ENCODE measurements at regions not wholly inside any gene's neighbourhood (a gene's known extent, or its start where the extent isn't known, plus 50 kb on each side); places are given as distances from the start of the nearest gene placed in this dataset.
"Not testable (repeated sequence)": the region's sequence is repeated elsewhere in the genome, so short reads cannot be mapped to it uniquely, and the experiment has no call there.

DNA sequence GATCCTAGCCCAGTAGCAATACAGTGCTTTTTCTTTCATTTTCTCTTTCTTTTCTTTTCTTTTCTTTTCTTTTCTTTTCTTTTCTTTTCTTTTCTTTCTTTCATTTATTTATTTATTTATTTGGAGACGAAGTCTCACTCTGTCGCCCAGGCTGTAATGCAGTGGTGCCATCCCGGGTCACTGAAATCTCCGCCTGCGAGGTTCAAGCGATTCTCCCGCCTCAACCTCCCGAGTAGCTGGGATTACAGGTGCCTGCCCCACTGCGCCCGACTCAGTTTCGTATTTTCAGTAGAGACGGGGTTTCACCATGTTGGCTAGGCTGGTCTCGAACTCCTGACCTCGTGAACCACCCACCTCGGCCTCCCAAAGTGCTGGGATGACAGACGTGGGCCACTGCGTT lies 1948.0 kb upstream of the DEFB115 start:
- not testable (repeated sequence) for H3K4me1 ChIP-seq (replicated peaks); H3K36me3 ChIP-seq; H3K27ac ChIP-seq; H3K9me3 ChIP-seq (replicated peaks); H3K27me3 ChIP-seq (replicated peaks); H3K4me3 ChIP-seq; DNase-seq (ENCODE audit: low read depth in 1 of 2, low spot score in 2 of 2)

GRCh38 chr20:29311046-29311445 lies 1946.4 kb upstream of the DEFB115 start:
- not testable (repeated sequence) for H3K27me3 ChIP-seq (replicated peaks); H3K4me3 ChIP-seq; H3K4me1 ChIP-seq (replicated peaks); H3K9me3 ChIP-seq (replicated peaks); DNase-seq (ENCODE audit: low read depth in 1 of 2, low spot score in 2 of 2); H3K36me3 ChIP-seq; H3K27ac ChIP-seq

DNA sequence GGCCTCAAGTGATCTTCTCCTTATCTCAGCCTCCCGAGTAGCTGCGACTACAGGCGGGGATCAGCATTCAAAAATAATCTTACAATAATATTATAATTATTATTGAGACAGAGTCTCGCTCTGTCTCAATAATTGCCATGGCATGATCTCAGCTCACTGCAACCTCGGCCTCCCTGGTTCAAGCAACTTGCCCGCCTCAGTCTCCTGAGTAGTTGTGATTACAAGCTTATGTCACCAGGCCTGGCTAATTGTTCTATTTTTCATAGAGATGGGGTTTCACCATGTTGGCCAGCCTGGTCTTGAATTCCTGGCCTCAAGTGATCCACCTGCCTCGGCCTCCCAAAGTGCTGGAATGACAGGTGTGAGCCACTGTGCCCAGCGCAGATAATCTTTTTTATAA lies 1944.8 kb upstream of the DEFB115 start:
- not testable (repeated sequence) for H3K27me3 ChIP-seq (replicated peaks); DNase-seq (ENCODE audit: low read depth in 1 of 2, low spot score in 2 of 2)

DNA sequence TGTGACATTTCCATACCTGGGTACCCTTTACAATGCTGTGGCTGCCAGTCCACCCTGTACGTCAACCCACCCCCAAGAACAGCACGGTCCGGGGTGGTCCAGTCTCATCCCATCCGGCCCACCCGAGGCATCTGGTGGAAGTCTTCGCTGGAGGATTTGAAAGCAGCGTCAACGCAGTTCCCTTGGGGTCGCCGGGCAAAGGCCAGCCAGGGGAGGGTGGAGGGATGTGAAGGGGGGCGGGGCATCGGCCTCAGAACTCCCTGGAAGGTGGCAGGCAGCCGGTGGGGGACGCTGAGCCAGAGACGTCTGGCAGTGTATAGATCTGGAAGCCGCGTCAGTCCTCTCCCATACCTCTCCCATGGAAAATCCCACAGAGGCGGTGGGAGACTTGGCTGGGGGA lies 1944.0 kb upstream of the DEFB115 start:
- H3K27ac ChIP-seq = no peak overlapping the region
- DNase-seq (ENCODE audit: low read depth in 1 of 2, low spot score in 2 of 2) = no peak
- no peaks in the 10 kb centered on the region for H3K36me3 ChIP-seq
- no peaks in the 10 kb centered on the region for H3K27me3 ChIP-seq (replicated peaks)
- H3K4me1 ChIP-seq (replicated peaks) = no peaks in the 10 kb centered on the region
- H3K4me3 ChIP-seq = no peak overlapping the region
- no peaks in the 10 kb centered on the region for H3K9me3 ChIP-seq (replicated peaks)

More for the DNA sequence above, 1944.8 kb upstream of the DEFB115 start:
- H3K9me3 ChIP-seq (replicated peaks); H3K36me3 ChIP-seq; H3K27ac ChIP-seq; H3K4me3 ChIP-seq; H3K4me1 ChIP-seq (replicated peaks): not testable (repeated sequence)

GRCh38 chr20:29314294-29314693 lies 1943.2 kb upstream of the DEFB115 start:
- Histone ChIP-seq H3K27ac (no peak overlapping the region), H3K4me1 (replicated peaks) (no peaks in the 10 kb centered on the region), H3K36me3 (no peaks in the 10 kb centered on the region), H3K9me3 (replicated peaks) (no peaks in the 10 kb centered on the region), H3K4me3 (no peak overlapping the region), H3K27me3 (replicated peaks) (no peaks in the 10 kb centered on the region)
- DNase-seq (ENCODE audit: low read depth in 1 of 2, low spot score in 2 of 2) = no peak

GRCh38 chr20:29318871-29319461 lies 1938.5 kb upstream of the DEFB115 start:
- H3K9me3 ChIP-seq (replicated peaks) = no peaks in the 10 kb centered on the region
- H3K27ac ChIP-seq = no peak overlapping the region
- no peak overlapping the region for H3K4me3 ChIP-seq
- DNase-seq (ENCODE audit: low read depth in 1 of 2, low spot score in 2 of 2) = no peak
- no peaks in the 10 kb centered on the region for H3K36me3 ChIP-seq
- H3K4me1 ChIP-seq (replicated peaks) = no peaks in the 10 kb centered on the region
- H3K27me3 ChIP-seq (replicated peaks) = no peaks in the 10 kb centered on the region

GRCh38 chr20:29319725-29320124 lies 1937.7 kb upstream of the DEFB115 start:
- Histone ChIP-seq H3K27ac (no peak overlapping the region), H3K27me3 (replicated peaks) (no peaks in the 10 kb centered on the region)

GRCh38 chr20:29320216-29320949 lies 1937.1 kb upstream of the DEFB115 start:
- DNase-seq (ENCODE audit: low read depth in 1 of 2, low spot score in 2 of 2); H3K4me1 ChIP-seq (replicated peaks); H3K4me3 ChIP-seq; H3K9me3 ChIP-seq (replicated peaks); H3K36me3 ChIP-seq; H3K27ac ChIP-seq; H3K27me3 ChIP-seq (replicated peaks): not testable (repeated sequence)

More at GRCh38 chr20:29319725-29320124, 1937.7 kb upstream of the DEFB115 start:
- no peak for DNase-seq (ENCODE audit: low read depth in 1 of 2, low spot score in 2 of 2)
- Histone ChIP-seq H3K36me3 (no peaks in the 10 kb centered on the region), H3K4me3 (no peak overlapping the region), H3K9me3 (replicated peaks) (no peaks in the 10 kb centered on the region), H3K4me1 (replicated peaks) (no peaks in the 10 kb centered on the region)

GRCh38 chr20:29323631-29324515 lies 1933.6 kb upstream of the DEFB115 start:
- not testable (repeated sequence) for H3K36me3 ChIP-seq; H3K9me3 ChIP-seq (replicated peaks); H3K27me3 ChIP-seq (replicated peaks); DNase-seq (ENCODE audit: low read depth in 1 of 2, low spot score in 2 of 2); H3K27ac ChIP-seq; H3K4me3 ChIP-seq; H3K4me1 ChIP-seq (replicated peaks)

DNA sequence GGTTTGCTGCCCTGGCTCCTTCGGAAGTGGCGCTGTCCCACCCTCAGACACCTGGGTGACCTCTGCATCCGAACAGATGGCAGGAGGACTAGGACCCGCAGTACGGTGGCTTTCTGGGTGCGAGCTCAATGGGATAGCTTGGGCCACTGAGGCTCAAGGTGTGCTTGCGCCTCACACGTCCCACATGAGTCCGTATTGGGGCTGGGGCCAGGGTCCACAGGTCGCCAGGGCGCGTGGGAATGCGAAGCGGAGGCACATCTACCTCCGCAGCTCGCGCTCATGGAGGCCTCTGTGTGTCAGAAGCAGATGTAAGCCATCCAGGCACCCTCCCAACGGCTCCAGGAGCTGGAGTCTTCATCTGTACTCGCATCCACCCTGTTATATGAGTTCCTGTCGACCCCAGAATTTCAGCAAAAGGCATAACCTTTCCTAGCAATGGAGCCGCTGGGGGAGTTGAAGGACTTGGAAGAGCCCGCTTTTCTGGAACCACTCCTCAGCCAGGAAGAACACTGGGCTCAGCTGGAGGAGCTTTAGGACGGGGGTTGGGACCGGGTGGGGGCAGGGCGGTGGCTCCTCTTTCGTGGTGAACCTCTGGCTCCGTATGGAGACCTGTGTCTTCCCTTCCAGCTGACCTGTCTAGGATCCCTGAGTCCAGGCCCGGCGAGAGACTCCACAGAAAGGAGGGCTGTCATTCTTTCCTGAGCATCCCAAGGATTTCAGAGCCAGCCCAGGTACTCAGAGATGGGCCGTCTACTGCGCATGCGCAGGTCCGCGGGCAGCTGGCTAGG lies 1932.8 kb upstream of the DEFB115 start:
- H3K9me3 ChIP-seq (replicated peaks); H3K27ac ChIP-seq; H3K4me3 ChIP-seq; H3K4me1 ChIP-seq (replicated peaks); DNase-seq (ENCODE audit: low read depth in 1 of 2, low spot score in 2 of 2); H3K36me3 ChIP-seq; H3K27me3 ChIP-seq (replicated peaks): not testable (repeated sequence)

- Histone ChIP-seq H3K27me3 (replicated peaks) (no peaks in the 10 kb centered on the region), H3K4me3 (no peak overlapping the region), H3K4me1 (replicated peaks) (no peaks in the 10 kb centered on the region), H3K9me3 (replicated peaks) (no peaks in the 10 kb centered on the region), H3K27ac (no peak overlapping the region), H3K36me3 (no peaks in the 10 kb centered on the region)
- no peak for DNase-seq (ENCODE audit: low read depth in 1 of 2, low spot score in 2 of 2)
Observed at GRCh38 chr20:29325304-29325640, 1932.2 kb upstream of the DEFB115 start.

DNA sequence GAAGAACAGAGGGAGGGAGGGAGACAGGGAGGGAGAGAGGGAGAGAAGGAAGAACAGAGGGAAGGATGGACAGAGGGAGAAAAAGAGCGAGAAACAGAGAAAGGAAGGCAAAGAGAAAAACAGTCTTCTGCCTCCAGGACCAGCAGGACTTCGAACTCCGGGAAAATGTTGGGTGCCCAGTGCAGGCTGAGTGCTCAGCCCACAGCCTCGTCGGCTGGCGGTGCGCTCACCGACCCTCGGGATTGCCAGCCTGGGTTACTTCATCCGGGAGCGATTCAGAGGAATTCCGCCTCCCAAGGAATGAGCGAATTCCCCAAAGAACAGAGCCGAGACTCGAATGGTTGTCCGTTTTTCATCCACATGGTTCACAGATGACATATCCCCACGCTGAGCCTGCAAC lies 1931.7 kb upstream of the DEFB115 start:
- not testable (repeated sequence) for H3K4me1 ChIP-seq (replicated peaks); H3K27ac ChIP-seq; H3K4me3 ChIP-seq

DNA sequence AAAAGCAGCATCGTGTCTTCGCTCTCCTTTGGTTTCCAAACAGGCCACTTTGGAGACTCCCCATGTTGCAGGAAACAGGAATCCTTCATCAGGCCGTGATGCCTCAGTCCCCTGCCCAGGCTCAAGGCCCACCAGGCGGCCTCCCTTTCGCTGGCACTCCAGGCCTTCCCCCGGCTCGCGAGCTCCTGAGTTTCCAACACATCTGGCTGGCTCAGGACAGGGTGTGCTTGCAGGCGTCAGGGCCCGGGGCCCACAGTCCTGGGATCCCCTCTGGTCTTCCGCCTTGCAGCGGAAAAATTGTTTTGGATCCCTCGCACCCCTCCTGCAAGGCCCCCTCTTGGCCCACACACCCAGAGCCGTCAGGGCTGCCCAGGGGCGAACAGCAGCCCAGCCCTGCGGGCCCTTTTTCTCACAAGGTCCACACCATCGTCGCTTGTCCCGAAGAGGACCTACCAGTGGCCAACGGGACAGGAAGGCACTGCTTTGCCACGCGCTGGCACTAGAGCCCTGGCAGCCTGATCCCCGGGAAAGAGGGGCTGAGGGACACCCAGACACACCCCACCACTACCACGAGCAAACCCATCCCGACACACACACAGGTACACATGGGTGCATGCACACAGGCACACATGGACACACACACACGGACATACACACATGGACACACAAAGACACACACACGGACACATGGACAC lies 1930.9 kb upstream of the DEFB115 start:
- no peaks in the 10 kb centered on the region for H3K4me1 ChIP-seq (replicated peaks)
- no peak overlapping the region for H3K4me3 ChIP-seq
- no peaks in the 10 kb centered on the region for H3K9me3 ChIP-seq (replicated peaks)
- no peaks in the 10 kb centered on the region for H3K27me3 ChIP-seq (replicated peaks)
- no peaks in the 10 kb centered on the region for H3K36me3 ChIP-seq
- no peak overlapping the region for H3K27ac ChIP-seq
- no peak for DNase-seq (ENCODE audit: low read depth in 1 of 2, low spot score in 2 of 2)

More for the DNA sequence above, 1931.7 kb upstream of the DEFB115 start:
- not testable (repeated sequence) for H3K9me3 ChIP-seq (replicated peaks); H3K36me3 ChIP-seq; H3K27me3 ChIP-seq (replicated peaks); DNase-seq (ENCODE audit: low read depth in 1 of 2, low spot score in 2 of 2)

Data from SJSA1 (cell line).